ENCODE measurements at regions not wholly inside any gene's neighbourhood (a gene's known extent, or its start where the extent isn't known, plus 50 kb on each side); places are given as distances from the start of the nearest gene placed in this dataset.
"Not testable (repeated sequence)": the region's sequence is repeated elsewhere in the genome, so short reads cannot be mapped to it uniquely, and the experiment has no call there.

DNA sequence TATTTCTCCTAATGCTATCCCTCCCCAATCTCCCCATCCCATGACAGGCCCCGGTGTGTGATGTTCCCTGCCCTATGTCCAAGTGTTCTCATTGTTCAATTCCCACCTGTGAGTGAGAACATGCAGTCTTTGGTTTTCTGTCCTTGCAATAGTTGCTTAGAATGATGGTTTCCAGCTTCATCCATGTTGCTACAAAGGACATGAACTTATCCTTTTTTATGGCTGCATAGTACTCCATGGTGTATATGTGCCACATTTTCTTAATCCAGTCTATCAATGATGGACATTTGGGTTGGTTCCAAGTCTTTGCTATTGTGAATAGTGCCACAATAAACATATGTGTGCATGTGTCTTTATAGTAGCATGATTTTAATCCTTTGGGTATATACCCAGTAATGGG, 51.3 kb upstream of the RIOK2 start:
- H3K4me3 ChIP-seq; H3K9ac ChIP-seq (ENCODE audit: insufficient read length); H3K9me3 ChIP-seq (ENCODE audit: low read depth, low read length); H3K27ac ChIP-seq; DNase-seq (ENCODE audit: low read depth, low spot score); H3K36me3 ChIP-seq (ENCODE audit: insufficient read depth, low read length): not testable (repeated sequence)

GRCh38 chr5:97242341-97242740, 59.3 kb upstream of the RIOK2 start:
- Histone ChIP-seq H3K27ac (no peak overlapping the region), H3K9ac (ENCODE audit: insufficient read length) (no peak overlapping the region), H3K9me3 (ENCODE audit: low read depth, low read length) (no peaks in the 10 kb centered on the region), H3K4me3 (no peak overlapping the region), H3K36me3 (ENCODE audit: insufficient read depth, low read length) (no peaks in the 10 kb centered on the region)
- no peak for DNase-seq (ENCODE audit: low read depth, low spot score)
- no peak for TF ChIP-seq FOXP2 (optimal IDR thresholded peaks at IDR 0.05; ENCODE audit: control extremely low read depth, extremely low read length, insufficient read depth)
- no peak for TF ChIP-seq EZH2 (IDR thresholded peaks at IDR 0.05)
- no peak for TF ChIP-seq POLR2AphosphoS5 (IDR thresholded peaks at IDR 0.05; ENCODE audit: borderline replicate concordance, low read depth, low read length)

DNA sequence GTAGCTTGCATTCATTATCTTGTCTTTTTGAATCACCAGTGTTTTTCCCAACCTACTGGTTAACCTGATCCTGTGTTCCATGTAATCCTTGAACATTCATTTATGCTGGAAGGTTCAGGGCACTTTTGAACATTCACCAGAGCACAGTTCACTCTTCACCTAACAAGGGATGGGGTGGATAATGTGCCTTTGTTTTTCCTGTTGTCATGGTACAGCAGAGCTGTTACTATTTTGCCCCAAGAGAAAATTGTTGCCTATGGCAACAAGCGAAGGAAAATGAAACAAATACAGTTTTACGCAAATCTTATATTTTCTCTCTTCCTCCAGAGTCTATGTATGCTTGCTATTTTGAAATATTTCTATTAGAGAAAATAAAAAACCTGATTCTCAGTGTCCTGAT, 60.3 kb upstream of the RIOK2 start:
- TF ChIP-seq POLR2AphosphoS5 (IDR thresholded peaks at IDR 0.05; ENCODE audit: borderline replicate concordance, low read depth, low read length) = no peak
- no peak for TF ChIP-seq FOXP2 (optimal IDR thresholded peaks at IDR 0.05; ENCODE audit: control extremely low read depth, extremely low read length, insufficient read depth)
- TF ChIP-seq EZH2 (IDR thresholded peaks at IDR 0.05) = no peak
- H3K9me3 ChIP-seq (ENCODE audit: low read depth, low read length) = no peaks in the 10 kb centered on the region
- DNase-seq (ENCODE audit: low read depth, low spot score) = no peak
- no peak overlapping the region for H3K27ac ChIP-seq
- H3K36me3 ChIP-seq (ENCODE audit: insufficient read depth, low read length) = no peaks in the 10 kb centered on the region
- H3K9ac ChIP-seq (ENCODE audit: insufficient read length) = no peak overlapping the region
- no peak overlapping the region for H3K4me3 ChIP-seq

DNA sequence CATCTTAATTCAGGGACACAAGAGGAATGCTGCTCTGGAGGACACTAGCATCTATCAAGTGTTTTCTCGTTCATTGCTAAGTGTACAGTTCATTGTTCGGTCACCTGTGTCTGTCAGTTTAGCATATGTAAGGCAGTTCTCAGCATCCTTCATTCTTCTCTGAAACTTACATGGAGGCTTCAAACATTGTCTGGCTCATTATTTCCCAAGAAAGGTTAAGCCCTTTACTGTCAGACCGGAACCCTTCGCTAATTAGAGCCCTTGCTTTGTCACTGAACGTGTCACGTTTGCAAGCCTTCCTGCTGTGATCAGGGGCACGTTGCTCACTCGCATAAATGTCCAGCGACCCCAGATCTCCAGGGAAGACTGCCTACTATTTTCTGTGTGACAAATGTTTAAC, 62.3 kb upstream of the RIOK2 start:
- H3K9me3 ChIP-seq (ENCODE audit: low read depth, low read length) = no peaks in the 10 kb centered on the region
- TF ChIP-seq POLR2AphosphoS5 (IDR thresholded peaks at IDR 0.05; ENCODE audit: borderline replicate concordance, low read depth, low read length) = no peak
- TF ChIP-seq EZH2 (IDR thresholded peaks at IDR 0.05) = no peak
- TF ChIP-seq FOXP2 (optimal IDR thresholded peaks at IDR 0.05; ENCODE audit: control extremely low read depth, extremely low read length, insufficient read depth) = no peak
- no peak for DNase-seq (ENCODE audit: low read depth, low spot score)
- no peak overlapping the region for H3K27ac ChIP-seq
- H3K4me3 ChIP-seq = no peak overlapping the region
- H3K9ac ChIP-seq (ENCODE audit: insufficient read length) = no peak overlapping the region
- H3K36me3 ChIP-seq (ENCODE audit: insufficient read depth, low read length) = no peaks in the 10 kb centered on the region

DNA sequence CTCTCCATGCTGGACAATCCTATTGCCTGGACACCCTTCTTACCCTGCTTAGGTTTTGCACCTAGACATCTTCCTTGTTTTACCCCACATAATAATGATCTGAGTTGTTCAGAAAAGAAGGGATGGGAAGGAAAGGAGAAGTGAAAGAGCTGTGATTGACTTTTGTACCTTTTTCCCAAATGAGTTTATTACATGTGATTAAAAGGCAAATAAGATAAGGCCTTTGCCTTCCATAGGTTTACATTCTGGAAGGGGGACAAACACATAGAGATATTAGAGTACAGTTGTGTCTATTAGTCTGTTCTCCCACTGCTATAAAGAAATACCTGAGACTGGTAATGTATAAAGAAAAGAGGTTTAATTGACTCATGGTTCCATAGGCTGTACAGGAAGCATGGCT, 67.1 kb upstream of the RIOK2 start:
- Histone ChIP-seq H3K9ac (ENCODE audit: insufficient read length) (no peak overlapping the region), H3K36me3 (ENCODE audit: insufficient read depth, low read length) (no peaks in the 10 kb centered on the region), H3K27ac (no peak overlapping the region), H3K4me3 (no peak overlapping the region), H3K9me3 (ENCODE audit: low read depth, low read length) (no peaks in the 10 kb centered on the region)
- no peak for TF ChIP-seq FOXP2 (optimal IDR thresholded peaks at IDR 0.05; ENCODE audit: control extremely low read depth, extremely low read length, insufficient read depth)
- no peak for TF ChIP-seq POLR2AphosphoS5 (IDR thresholded peaks at IDR 0.05; ENCODE audit: borderline replicate concordance, low read depth, low read length)
- no peak for TF ChIP-seq EZH2 (IDR thresholded peaks at IDR 0.05)
- no peak for DNase-seq (ENCODE audit: low read depth, low spot score)

DNA sequence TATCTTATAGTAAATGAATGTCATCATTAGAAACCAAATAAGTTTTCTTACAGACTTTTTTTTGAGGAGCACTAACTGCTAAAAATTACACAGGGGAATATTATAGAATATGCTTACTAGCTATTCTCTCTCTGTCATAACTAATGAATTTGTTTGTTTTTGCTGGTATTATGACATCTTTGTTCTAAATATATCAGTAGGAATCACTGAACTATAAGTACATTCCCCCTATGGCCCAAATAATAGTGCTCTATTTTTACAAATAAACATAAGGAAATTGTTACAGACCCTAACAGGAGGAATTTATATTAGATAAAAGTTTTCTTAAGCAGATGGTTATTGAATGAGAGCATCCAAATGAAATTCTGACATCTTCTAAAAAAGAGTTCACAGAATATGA, 83.0 kb upstream of the RIOK2 start:
- Histone ChIP-seq H3K9ac (ENCODE audit: insufficient read length) (no peak overlapping the region), H3K4me3 (no peak overlapping the region), H3K36me3 (ENCODE audit: insufficient read depth, low read length) (no peaks in the 10 kb centered on the region), H3K27ac (no peak overlapping the region), H3K9me3 (ENCODE audit: low read depth, low read length) (no peaks in the 10 kb centered on the region)
- no peak for TF ChIP-seq POLR2AphosphoS5 (IDR thresholded peaks at IDR 0.05; ENCODE audit: borderline replicate concordance, low read depth, low read length)
- DNase-seq (ENCODE audit: low read depth, low spot score) = no peak

- H3K36me3 ChIP-seq (ENCODE audit: insufficient read depth, low read length) = no peaks in the 10 kb centered on the region
- TF ChIP-seq FOXP2 (optimal IDR thresholded peaks at IDR 0.05; ENCODE audit: control extremely low read depth, extremely low read length, insufficient read depth) = no peak
- no peak for TF ChIP-seq EZH2 (IDR thresholded peaks at IDR 0.05)
- TF ChIP-seq POLR2AphosphoS5 (IDR thresholded peaks at IDR 0.05; ENCODE audit: borderline replicate concordance, low read depth, low read length) = no peak
- H3K4me3 ChIP-seq = no peak overlapping the region
- H3K9me3 ChIP-seq (ENCODE audit: low read depth, low read length) = no peaks in the 10 kb centered on the region
- H3K9ac ChIP-seq (ENCODE audit: insufficient read length) = no peak overlapping the region
- no peak for DNase-seq (ENCODE audit: low read depth, low spot score)
- H3K27ac ChIP-seq = no peak overlapping the region
Measured at GRCh38 chr5:97266576-97266975, 83.5 kb upstream of the RIOK2 start.

- DNase-seq (ENCODE audit: low read depth, low spot score) = no peak
- Histone ChIP-seq H3K36me3 (ENCODE audit: insufficient read depth, low read length) (no peaks in the 10 kb centered on the region), H3K9ac (ENCODE audit: insufficient read length) (no peak overlapping the region), H3K27ac (no peak overlapping the region), H3K4me3 (no peak overlapping the region), H3K9me3 (ENCODE audit: low read depth, low read length) (no peaks in the 10 kb centered on the region)
- TF ChIP-seq POLR2AphosphoS5 (IDR thresholded peaks at IDR 0.05; ENCODE audit: borderline replicate concordance, low read depth, low read length) = no peak
- no peak for TF ChIP-seq FOXP2 (optimal IDR thresholded peaks at IDR 0.05; ENCODE audit: control extremely low read depth, extremely low read length, insufficient read depth)
- no peak for TF ChIP-seq EZH2 (IDR thresholded peaks at IDR 0.05)
Measured at GRCh38 chr5:97267767-97268166, 84.7 kb upstream of the RIOK2 start.

DNA sequence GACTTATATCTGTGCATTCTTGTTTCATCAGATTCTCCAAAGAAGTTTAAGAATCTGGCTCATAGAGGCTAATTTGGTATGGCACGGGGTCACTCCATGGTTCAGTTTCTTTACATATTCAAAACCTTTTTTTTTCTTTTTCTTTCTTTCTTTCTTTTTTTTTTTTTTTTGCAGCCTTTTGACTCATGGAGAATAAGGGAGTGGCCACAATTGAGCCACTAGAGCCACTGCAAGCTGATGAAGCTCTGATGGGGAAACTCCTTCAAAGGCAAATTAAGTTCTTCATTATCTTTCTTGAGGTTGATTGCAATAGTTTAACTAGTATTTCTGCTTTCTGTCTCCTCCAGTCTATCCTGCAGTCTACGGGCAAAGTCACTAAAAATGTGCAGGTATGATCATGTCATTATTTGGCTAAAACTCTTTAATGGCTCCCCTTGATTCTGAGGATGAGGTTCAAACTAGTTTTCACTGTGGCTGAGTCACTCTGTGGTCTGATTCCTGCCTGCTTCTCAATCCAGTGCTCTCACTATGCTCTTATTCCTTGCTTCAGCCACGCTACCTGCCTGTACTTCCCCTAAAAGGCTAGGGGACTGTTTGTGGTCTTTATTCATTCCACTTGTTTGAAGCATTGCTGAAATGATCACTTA, 93.5 kb upstream of the RIOK2 start:
- H3K9me3 ChIP-seq (ENCODE audit: low read depth, low read length) = no peaks in the 10 kb centered on the region
- DNase-seq (ENCODE audit: low read depth, low spot score) = no peak
- TF ChIP-seq EZH2 (IDR thresholded peaks at IDR 0.05) (no peak), POLR2AphosphoS5 (IDR thresholded peaks at IDR 0.05; ENCODE audit: borderline replicate concordance, low read depth, low read length) (no peak), FOXP2 (optimal IDR thresholded peaks at IDR 0.05; ENCODE audit: control extremely low read depth, extremely low read length, insufficient read depth) (no peak)

More for the DNA sequence above, 93.5 kb upstream of the RIOK2 start:
- Histone ChIP-seq H3K36me3 (ENCODE audit: insufficient read depth, low read length) (no peaks in the 10 kb centered on the region), H3K9ac (ENCODE audit: insufficient read length) (no peak overlapping the region), H3K4me3 (no peak overlapping the region), H3K27ac (no peak overlapping the region)

Measured in SK-N-MC (cell line).